Fibroblast of villous mesenchyme (primary cell): ENCODE measurements at regions not wholly inside any gene's neighbourhood (a gene's known extent, or its start where the extent isn't known, plus 50 kb on each side); places are given as distances from the start of the nearest gene placed in this dataset.

Experiments used
- DNase-seq: peaks from one replicate; pipeline ENCODE4 v3.0.0-alpha.2; 2010; ENCODE audit warnings: low read depth
- H3K4me3 ChIP-seq: 2 replicates; pipeline ENCODE4 v1.5.1; 2011; ENCODE audit warnings: low read depth, mild to moderate bottlenecking, low read length
- CTCF ChIP-seq: IDR thresholded peaks from 2 replicates; pipeline ENCODE4 v1.5.1; 2012; ENCODE audit warnings: low read depth, mild to moderate bottlenecking, low read length; ENCODE audit not compliant: insufficient read depth

GRCh38 chrX:145682518-145683298 is 134.9 kb upstream of the SLITRK2 start:
- H3K4me3 ChIP-seq: no peak overlapping the region
- no peak for TF ChIP-seq CTCF
- DNase-seq: no peak

GRCh38 chrX:145687146-145687545 is 130.5 kb upstream of the SLITRK2 start:
- H3K4me3 ChIP-seq: no peak overlapping the region
- no peak for DNase-seq
- no peak for TF ChIP-seq CTCF

- H3K4me3 ChIP-seq: no peak overlapping the region
These were observed 129.9 kb upstream of the SLITRK2 start for GRCh38 chrX:145687707-145688106.

GRCh38 chrX:145694048-145694447 is 123.6 kb upstream of the SLITRK2 start:
- no peak for TF ChIP-seq CTCF
- no peak for DNase-seq
- H3K4me3 ChIP-seq: no peak overlapping the region

More at GRCh38 chrX:145687707-145688106, 129.9 kb upstream of the SLITRK2 start:
- no peak for TF ChIP-seq CTCF
- DNase-seq: no peak

GRCh38 chrX:145715641-145716138 is 101.9 kb upstream of the SLITRK2 start:
- TF ChIP-seq CTCF: no peak
- H3K4me3 ChIP-seq: no peak overlapping the region
- DNase-seq: no peak

- no peak overlapping the region for H3K4me3 ChIP-seq
- no peak for DNase-seq
- no peak for TF ChIP-seq CTCF
These were observed 101.4 kb upstream of the SLITRK2 start for GRCh38 chrX:145716226-145716625.
